ENCODE measurements at regions not wholly inside any gene's neighbourhood (a gene's known extent, or its start where the extent isn't known, plus 50 kb on each side); places are given as distances from the start of the nearest gene placed in this dataset.

DNA sequence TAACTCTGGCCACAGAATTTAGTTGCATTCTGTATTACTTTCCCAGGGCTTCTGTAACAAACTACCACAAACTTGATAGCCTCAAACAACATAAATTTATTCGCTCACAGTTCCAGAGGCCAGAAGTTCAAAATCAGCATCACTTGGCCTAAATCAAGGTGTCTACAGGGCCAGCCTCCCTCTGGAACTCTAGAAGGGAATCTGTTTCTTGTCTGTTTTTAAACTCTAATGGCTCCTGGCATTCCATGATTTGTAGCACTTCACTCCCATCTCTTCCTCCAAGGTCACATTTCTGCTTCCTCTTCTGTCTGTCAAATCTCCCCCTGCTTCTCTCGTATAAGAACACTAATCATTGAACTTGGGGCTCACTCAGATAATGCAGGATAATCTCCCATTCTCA is 151.9 kb upstream of the ARPP21 start:
- H3K4me3 ChIP-seq (ENCODE audit: low read length), result no peak overlapping the region
- 95% methylated on average over 2 of the region's 2 CpGs for WGBS

DNA sequence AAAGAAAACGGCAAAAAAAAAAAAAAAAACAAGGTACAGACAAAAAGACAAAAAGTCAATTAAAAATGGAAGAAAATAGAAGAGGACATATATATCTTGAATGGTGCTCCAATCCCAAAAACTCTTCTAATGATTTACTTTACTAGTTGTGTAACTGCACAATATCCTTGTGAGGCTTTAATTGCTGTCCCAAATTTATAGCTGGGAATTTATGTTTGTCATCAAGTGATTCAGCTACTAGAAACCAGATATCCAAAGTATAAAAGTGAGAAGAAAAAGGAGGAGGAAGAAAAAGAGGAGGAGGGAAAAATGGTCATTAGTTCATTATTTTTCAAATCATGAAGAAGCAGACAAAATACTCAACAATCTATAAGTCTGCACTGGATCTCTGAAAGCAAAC is 150.8 kb upstream of the ARPP21 start:
- Histone ChIP-seq H3K4me1 (ENCODE audit: insufficient read depth, low read length) (peaks cover 15% of the 10 kb centered on the region), H3K27me3 (ENCODE audit: insufficient read depth, low read length) (no peaks in the 10 kb centered on the region), H3K4me3 (ENCODE audit: low read length) (no peak overlapping the region), H3K9me3 (ENCODE audit: insufficient read depth, low read depth, low read length) (no peaks in the 10 kb centered on the region), H3K27ac (ENCODE audit: low read depth, low read length) (no peak overlapping the region), H3K9ac (ENCODE audit: low read depth, low read length) (no peak overlapping the region), H3K36me3 (ENCODE audit: insufficient read depth, low read length) (no peaks in the 10 kb centered on the region)
- WGBS, result no CpG with 5 or more reads among the region's 1 CpG

More for the DNA sequence above, 151.9 kb upstream of the ARPP21 start:
- H3K4me1 ChIP-seq (ENCODE audit: insufficient read depth, low read length), result peaks cover 20% of the 10 kb centered on the region
- no peaks in the 10 kb centered on the region for H3K36me3 ChIP-seq (ENCODE audit: insufficient read depth, low read length)
- H3K9me3 ChIP-seq (ENCODE audit: insufficient read depth, low read depth, low read length), result no peaks in the 10 kb centered on the region
- no peak overlapping the region for H3K27ac ChIP-seq (ENCODE audit: low read depth, low read length)
- no peaks in the 10 kb centered on the region for H3K27me3 ChIP-seq (ENCODE audit: insufficient read depth, low read length)
- H3K9ac ChIP-seq (ENCODE audit: low read depth, low read length), result no peak overlapping the region

DNA sequence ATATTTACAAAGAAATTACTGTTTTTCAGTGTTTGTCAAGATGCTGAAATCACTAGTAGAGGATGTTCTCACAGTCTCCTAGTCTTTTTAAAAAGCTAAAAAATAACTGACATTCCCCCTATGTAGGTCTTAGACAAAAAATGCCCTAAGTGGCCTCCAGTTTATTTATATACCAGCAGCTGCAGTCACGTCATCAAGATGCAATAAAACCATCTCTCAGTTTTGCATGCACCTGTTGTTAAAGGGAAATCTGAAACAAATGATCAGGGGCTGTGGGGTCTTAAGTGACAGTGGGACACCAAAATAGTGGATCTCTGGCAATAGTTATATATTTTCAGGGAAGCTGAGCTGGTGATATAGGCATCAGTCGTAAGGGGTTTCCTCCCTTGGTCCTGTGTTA is 146.5 kb upstream of the ARPP21 start:
- Histone ChIP-seq H3K36me3 (ENCODE audit: insufficient read depth, low read length) (no peaks in the 10 kb centered on the region), H3K27ac (ENCODE audit: low read depth, low read length) (no peak overlapping the region), H3K4me3 (ENCODE audit: low read length) (no peak overlapping the region), H3K4me1 (ENCODE audit: insufficient read depth, low read length) (no peaks in the 10 kb centered on the region), H3K27me3 (ENCODE audit: insufficient read depth, low read length) (no peaks in the 10 kb centered on the region), H3K9ac (ENCODE audit: low read depth, low read length) (no peak overlapping the region), H3K9me3 (ENCODE audit: insufficient read depth, low read depth, low read length) (no peaks in the 10 kb centered on the region)
- 82% methylated on average over 1 of the region's 2 CpGs for WGBS

DNA sequence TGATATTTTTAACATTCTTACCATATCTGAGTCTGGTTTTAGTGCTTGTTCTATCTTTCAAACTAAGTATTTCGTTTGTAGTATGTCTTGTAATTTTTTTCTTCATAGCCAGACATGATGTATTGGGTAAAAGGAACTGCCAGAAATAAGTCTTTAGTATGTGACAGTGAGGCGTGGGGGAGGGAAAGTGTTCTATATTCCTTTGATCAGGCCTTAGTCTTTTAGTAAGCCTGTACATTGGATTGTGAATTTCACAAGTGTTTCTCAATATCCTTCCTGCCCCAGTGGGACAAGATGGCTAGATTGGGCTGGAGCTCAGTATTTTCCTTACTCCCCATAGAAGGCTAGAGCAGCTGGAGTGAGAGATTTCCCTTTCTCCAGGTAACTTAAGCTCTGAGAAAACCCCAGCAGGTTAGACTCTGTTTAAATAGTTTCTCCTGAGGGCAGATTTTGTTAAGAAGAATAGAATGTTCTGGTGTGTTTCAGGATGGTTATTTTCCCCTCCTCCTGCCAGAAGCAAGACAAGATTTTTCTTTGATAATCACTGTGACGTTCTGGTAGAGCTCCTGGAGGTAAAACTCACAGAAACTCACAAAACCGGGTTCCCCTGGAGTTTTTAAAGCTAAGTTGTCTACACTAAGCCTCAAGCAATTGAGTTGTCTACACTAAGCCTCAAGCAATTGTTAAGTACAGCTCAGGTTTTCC is 140.7 kb upstream of the ARPP21 start:
- Histone ChIP-seq H3K9me3 (ENCODE audit: insufficient read depth, low read depth, low read length) (no peaks in the 10 kb centered on the region), H3K27me3 (ENCODE audit: insufficient read depth, low read length) (no peaks in the 10 kb centered on the region), H3K36me3 (ENCODE audit: insufficient read depth, low read length) (no peaks in the 10 kb centered on the region), H3K4me1 (ENCODE audit: insufficient read depth, low read length) (peaks cover 11% of the 10 kb centered on the region; the same call in 1 of the 2 replicates), H3K9ac (ENCODE audit: low read depth, low read length) (no peak overlapping the region), H3K4me3 (ENCODE audit: low read length) (no peak overlapping the region), H3K27ac (ENCODE audit: low read depth, low read length) (no peak overlapping the region)
- 94% methylated on average over 4 of the region's 4 CpGs for WGBS

DNA sequence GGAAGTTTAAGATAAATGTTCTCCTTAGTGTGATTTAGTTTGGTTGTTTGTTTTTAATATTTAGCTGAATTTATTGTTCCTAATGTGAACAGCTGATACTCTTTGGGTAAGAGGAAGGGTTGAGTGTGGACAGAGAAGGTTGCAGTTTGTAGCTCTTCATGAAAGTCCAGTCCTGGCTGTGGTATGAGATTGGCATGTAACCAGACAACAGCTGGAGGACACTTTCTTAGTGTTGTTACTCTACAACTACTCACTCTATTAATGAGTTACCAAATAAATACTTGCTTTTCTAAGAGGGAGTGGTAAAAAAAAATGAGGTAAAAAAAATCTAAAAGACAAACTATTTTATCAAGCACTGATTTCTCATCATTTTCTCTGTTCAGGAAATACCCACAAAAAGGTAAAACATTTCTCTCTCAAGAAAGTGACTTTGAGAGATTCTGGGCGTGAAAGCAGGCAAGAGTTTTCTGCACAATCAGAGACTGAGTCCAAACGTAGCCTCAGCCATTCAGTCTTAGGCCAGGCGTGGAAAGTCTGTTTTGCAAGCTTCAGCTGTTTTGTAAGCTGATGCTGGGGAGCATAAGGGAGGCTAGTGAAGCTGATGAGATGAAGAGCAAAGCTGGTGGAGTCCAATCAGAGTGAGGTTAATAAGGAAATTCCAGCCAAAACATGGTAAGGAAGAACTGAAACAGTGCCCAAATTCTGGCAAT is 138.5 kb upstream of the ARPP21 start:
- Histone ChIP-seq H3K9ac (ENCODE audit: low read depth, low read length) (no peak overlapping the region), H3K27me3 (ENCODE audit: insufficient read depth, low read length) (no peaks in the 10 kb centered on the region), H3K27ac (ENCODE audit: low read depth, low read length) (no peak overlapping the region), H3K9me3 (ENCODE audit: insufficient read depth, low read depth, low read length) (no peaks in the 10 kb centered on the region), H3K4me3 (ENCODE audit: low read length) (no peak overlapping the region), H3K36me3 (ENCODE audit: insufficient read depth, low read length) (no peaks in the 10 kb centered on the region), H3K4me1 (ENCODE audit: insufficient read depth, low read length) (peaks cover 26% of the 10 kb centered on the region; the same call in 1 of the 2 replicates)
- WGBS, result 90% methylated on average over 3 of the region's 3 CpGs

DNA sequence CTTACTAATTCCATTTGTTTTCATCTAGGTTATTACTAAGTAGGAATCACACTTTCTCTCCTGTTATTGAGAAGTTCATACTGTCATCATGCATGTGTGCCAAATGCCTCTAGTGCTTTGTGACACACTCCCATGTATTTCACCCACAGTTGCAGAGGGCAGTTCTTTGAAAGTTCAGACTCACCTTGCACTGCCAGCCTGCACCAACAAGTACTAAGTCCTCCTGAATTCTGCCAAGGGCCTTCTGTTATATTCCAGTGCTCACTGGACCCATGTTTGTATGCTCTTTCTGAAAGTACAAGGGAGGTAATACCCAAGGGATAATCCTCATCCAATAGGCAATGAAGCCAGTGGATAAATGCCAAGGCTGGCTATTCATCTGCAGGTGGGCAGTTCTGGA is 136.6 kb upstream of the ARPP21 start:
- H3K36me3 ChIP-seq (ENCODE audit: insufficient read depth, low read length), result no peaks in the 10 kb centered on the region
- H3K9ac ChIP-seq (ENCODE audit: low read depth, low read length), result no peak overlapping the region
- H3K9me3 ChIP-seq (ENCODE audit: insufficient read depth, low read depth, low read length), result no peaks in the 10 kb centered on the region
- H3K27me3 ChIP-seq (ENCODE audit: insufficient read depth, low read length), result no peaks in the 10 kb centered on the region
- peaks cover 26% of the 10 kb centered on the region; the same call in 1 of the 2 replicates for H3K4me1 ChIP-seq (ENCODE audit: insufficient read depth, low read length)
- no peak overlapping the region for H3K27ac ChIP-seq (ENCODE audit: low read depth, low read length)
- H3K4me3 ChIP-seq (ENCODE audit: low read length), result no peak overlapping the region

DNA sequence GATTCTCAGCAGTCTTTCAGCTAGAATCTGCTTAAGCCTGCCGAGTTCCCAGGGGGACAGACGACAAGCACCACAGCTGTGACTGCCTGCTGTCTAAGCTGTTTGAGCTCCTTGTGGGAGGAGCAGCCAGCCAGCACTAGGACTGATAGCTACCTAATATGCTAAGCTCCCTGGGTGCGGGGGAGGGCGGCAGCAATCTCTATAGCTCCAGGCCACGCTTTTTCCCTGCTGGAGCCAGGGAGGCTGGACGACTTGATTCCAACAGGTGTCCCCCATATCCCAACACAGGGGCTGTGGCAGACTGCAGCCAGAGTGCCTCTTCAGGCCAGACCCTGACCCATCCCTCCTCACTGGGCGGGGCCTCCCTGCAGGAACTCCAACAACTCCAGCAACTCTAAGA is 134.1 kb upstream of the ARPP21 start:
- no peaks in the 10 kb centered on the region for H3K9me3 ChIP-seq (ENCODE audit: insufficient read depth, low read depth, low read length)
- H3K4me1 ChIP-seq (ENCODE audit: insufficient read depth, low read length), result peaks cover 26% of the 10 kb centered on the region; the same call in 1 of the 2 replicates
- 15% methylated on average over 7 of the region's 7 CpGs for WGBS
- H3K36me3 ChIP-seq (ENCODE audit: insufficient read depth, low read length), result no peaks in the 10 kb centered on the region
- no peaks in the 10 kb centered on the region for H3K27me3 ChIP-seq (ENCODE audit: insufficient read depth, low read length)
- no peak overlapping the region for H3K27ac ChIP-seq (ENCODE audit: low read depth, low read length)
- H3K4me3 ChIP-seq (ENCODE audit: low read length), result no peak overlapping the region
- H3K9ac ChIP-seq (ENCODE audit: low read depth, low read length), result no peak overlapping the region

DNA sequence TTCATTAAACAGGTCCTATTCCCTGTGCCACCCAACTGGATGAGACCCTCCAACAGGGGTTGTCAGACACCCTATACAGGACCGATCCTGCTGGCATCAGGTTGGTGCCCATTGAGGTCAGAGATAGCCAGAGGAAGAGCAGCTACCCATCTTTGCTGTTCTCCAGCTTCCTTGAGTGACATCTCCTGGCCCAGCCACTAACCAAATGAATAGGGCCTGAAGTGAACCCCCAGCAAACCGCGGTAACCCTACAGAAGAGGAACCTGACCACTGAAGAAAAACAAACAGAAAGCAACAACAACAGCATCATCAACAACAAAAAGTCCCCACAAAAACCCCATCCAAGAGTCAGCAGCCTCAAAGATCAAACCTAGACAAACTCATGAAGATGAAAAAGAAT is 133.6 kb upstream of the ARPP21 start:
- H3K36me3 ChIP-seq (ENCODE audit: insufficient read depth, low read length), result no peaks in the 10 kb centered on the region
- no peaks in the 10 kb centered on the region for H3K9me3 ChIP-seq (ENCODE audit: insufficient read depth, low read depth, low read length)
- no peak overlapping the region for H3K27ac ChIP-seq (ENCODE audit: low read depth, low read length)
- 97% methylated on average over 3 of the region's 3 CpGs for WGBS
- H3K4me1 ChIP-seq (ENCODE audit: insufficient read depth, low read length), result peaks cover 26% of the 10 kb centered on the region; the same call in 1 of the 2 replicates
- no peaks in the 10 kb centered on the region for H3K27me3 ChIP-seq (ENCODE audit: insufficient read depth, low read length)
- no peak overlapping the region for H3K9ac ChIP-seq (ENCODE audit: low read depth, low read length)
- H3K4me3 ChIP-seq (ENCODE audit: low read length), result no peak overlapping the region

DNA sequence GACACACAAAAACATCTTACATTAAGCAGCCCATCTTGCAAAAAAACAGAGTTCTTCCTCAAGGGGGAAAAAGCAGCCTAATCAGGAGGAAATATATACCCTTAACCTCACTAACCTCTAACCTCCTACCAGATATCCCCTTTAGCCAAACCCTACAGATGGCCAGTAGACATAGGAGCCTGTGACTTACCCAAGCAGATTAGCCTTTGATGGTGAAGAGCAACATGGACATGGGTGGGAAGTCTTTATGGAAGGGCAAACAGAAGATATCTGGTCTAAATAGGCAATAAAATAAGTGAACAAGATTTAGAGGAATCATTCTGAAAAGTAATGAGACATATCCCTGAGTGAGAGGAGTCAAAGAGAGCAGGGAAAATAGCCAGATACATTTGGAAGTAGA is 119.4 kb upstream of the ARPP21 start:
- Histone ChIP-seq H3K27me3 (ENCODE audit: insufficient read depth, low read length) (no peaks in the 10 kb centered on the region), H3K9ac (ENCODE audit: low read depth, low read length) (no peak overlapping the region), H3K9me3 (ENCODE audit: insufficient read depth, low read depth, low read length) (no peaks in the 10 kb centered on the region), H3K4me1 (ENCODE audit: insufficient read depth, low read length) (0 out of 2 replicates have a peak, but pooled peaks cover 2% of the 10 kb centered on the region), H3K36me3 (ENCODE audit: insufficient read depth, low read length) (no peaks in the 10 kb centered on the region), H3K27ac (ENCODE audit: low read depth, low read length) (no peak overlapping the region), H3K4me3 (ENCODE audit: low read length) (no peak overlapping the region)

DNA sequence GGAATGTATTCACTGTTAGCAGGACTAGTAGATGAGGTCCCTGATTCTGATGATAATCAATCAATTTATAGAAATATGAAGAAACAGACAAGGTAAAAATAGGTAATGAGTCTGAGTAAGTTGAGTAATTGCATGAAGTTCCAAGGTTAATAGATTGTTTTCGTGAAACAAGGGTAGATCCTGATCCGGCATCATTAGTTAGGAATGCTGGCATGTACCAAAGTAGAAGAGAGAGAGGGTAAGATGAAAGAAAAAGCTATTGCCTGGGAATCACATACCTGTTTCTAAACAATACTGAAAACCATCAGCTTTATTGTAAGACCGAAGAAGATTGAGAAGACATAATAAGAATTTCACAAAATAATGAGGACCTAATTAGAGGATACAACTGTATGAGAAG is 118.1 kb upstream of the ARPP21 start:
- no peak overlapping the region for H3K27ac ChIP-seq (ENCODE audit: low read depth, low read length)
- H3K9me3 ChIP-seq (ENCODE audit: insufficient read depth, low read depth, low read length), result no peaks in the 10 kb centered on the region
- 93% methylated on average over 2 of the region's 3 CpGs for WGBS
- 0 out of 2 replicates have a peak, but pooled peaks cover 2% of the 10 kb centered on the region for H3K4me1 ChIP-seq (ENCODE audit: insufficient read depth, low read length)
- no peaks in the 10 kb centered on the region for H3K36me3 ChIP-seq (ENCODE audit: insufficient read depth, low read length)
- H3K4me3 ChIP-seq (ENCODE audit: low read length), result no peak overlapping the region
- no peaks in the 10 kb centered on the region for H3K27me3 ChIP-seq (ENCODE audit: insufficient read depth, low read length)
- no peak overlapping the region for H3K9ac ChIP-seq (ENCODE audit: low read depth, low read length)

DNA sequence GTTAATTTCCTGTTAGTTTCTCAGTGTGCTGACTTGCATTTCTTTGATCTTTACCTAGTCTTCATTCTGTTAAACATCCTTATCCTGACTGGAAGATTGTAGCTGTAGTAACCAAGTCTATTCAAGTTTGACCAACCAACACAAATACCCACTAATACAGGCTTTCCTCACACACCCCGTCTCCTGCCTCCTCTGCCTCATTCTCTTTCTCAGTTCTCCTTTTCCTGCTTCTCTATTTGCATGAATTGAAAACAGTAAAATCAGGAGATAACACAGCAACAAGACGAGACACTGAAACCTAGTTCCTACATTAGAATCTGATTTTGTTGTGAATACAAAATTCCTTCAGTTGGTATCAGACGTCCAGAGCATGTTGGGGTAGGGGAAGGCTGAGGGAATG is 116.9 kb upstream of the ARPP21 start:
- Histone ChIP-seq H3K9me3 (ENCODE audit: insufficient read depth, low read depth, low read length) (no peaks in the 10 kb centered on the region), H3K9ac (ENCODE audit: low read depth, low read length) (no peak overlapping the region), H3K27me3 (ENCODE audit: insufficient read depth, low read length) (no peaks in the 10 kb centered on the region), H3K36me3 (ENCODE audit: insufficient read depth, low read length) (no peaks in the 10 kb centered on the region), H3K4me3 (ENCODE audit: low read length) (no peak overlapping the region), H3K4me1 (ENCODE audit: insufficient read depth, low read length) (0 out of 2 replicates have a peak, but pooled peaks cover 2% of the 10 kb centered on the region), H3K27ac (ENCODE audit: low read depth, low read length) (no peak overlapping the region)
- 95% methylated on average over 3 of the region's 3 CpGs for WGBS

All from HUES64 (cell line).